ENCODE measurements at regions not wholly inside any gene's neighbourhood (a gene's known extent, or its start where the extent isn't known, plus 50 kb on each side); places are given as distances from the start of the nearest gene placed in this dataset.

- TF ChIP-seq EZH2 (IDR thresholded peaks at IDR 0.05; ENCODE audit: borderline replicate concordance) (no peak), CTCF (IDR thresholded peaks at IDR 0.05; ENCODE audit: poor library complexity) (no peak)
These were observed 392.9 kb downstream of the PID1 start for GRCh38 chr2:228878138-228878537.
